ENCODE measurements at regions not wholly inside any gene's neighbourhood (a gene's known extent, or its start where the extent isn't known, plus 50 kb on each side); places are given as distances from the start of the nearest gene placed in this dataset.

- DNase-seq (ENCODE audit: low read depth) = no peak
Observed at GRCh38 chr14:24693353-24693737, 59.4 kb upstream of the GZMB start.

- DNase-seq (ENCODE audit: low read depth) = no peak
Observed at GRCh38 chr14:24692382-24693352, 58.7 kb upstream of the GZMB start.

- DNase-seq (ENCODE audit: low read depth) = no peak
Observed at GRCh38 chr14:24690492-24690891, 56.5 kb upstream of the GZMB start.

- DNase-seq (ENCODE audit: low read depth) = no peak
Observed at GRCh38 chr14:24688030-24688658, 54.2 kb upstream of the GZMB start.

All from forelimb muscle (tissue), 1 donor.